ENCODE measurements at regions not wholly inside any gene's neighbourhood (a gene's known extent, or its start where the extent isn't known, plus 50 kb on each side); places are given as distances from the start of the nearest gene placed in this dataset.

GRCh38 chr2:184031402-184032147, 566.8 kb upstream of the ZNF804A start:
- TF ChIP-seq EZH2 (IDR thresholded peaks at IDR 0.05) (no peak), POLR2AphosphoS5 (IDR thresholded peaks at IDR 0.05; ENCODE audit: borderline replicate concordance, low read depth, low read length) (no peak), FOXP2 (optimal IDR thresholded peaks at IDR 0.05; ENCODE audit: control extremely low read depth, extremely low read length, insufficient read depth) (no peak)
